Cardiac muscle cell (in vitro differentiated cells and primary cell): ENCODE measurements at regions not wholly inside any gene's neighbourhood (a gene's known extent, or its start where the extent isn't known, plus 50 kb on each side); places are given as distances from the start of the nearest gene placed in this dataset.

ENCODE experiments used
- DNase-seq, 2 donors: peaks; one replicate each; pipeline versions ENCODE4 v3.0.0 to v3.0.0-alpha.2; 2010 to 2017; ENCODE audit warnings: low read depth in 1 of 2, low spot score in 1 of 2
- H3K27ac ChIP-seq: fragments of 200-600 bp; sonication (generic); 2 replicates; pipeline ENCODE4 v1.5.1; 2016
- H3K27me3 ChIP-seq: fragments of 200-600 bp; sonication (generic); 2 replicates; pipeline ENCODE4 v1.6.0; 2016; ENCODE audit warnings: control low read depth
- H3K36me3 ChIP-seq: fragments of 200-600 bp; sonication (generic); 2 replicates; pipeline ENCODE4 v1.5.1; 2016; ENCODE audit warnings: control low read depth
- H3K4me1 ChIP-seq: fragments of 200-600 bp; sonication (generic); 2 replicates; pipeline ENCODE4 v1.8.1; 2017; ENCODE audit warnings: low read depth, mild to moderate bottlenecking, mixed run types
- H3K4me3 ChIP-seq: fragments of 200-600 bp; sonication (generic); 2 replicates; pipeline ENCODE4 v1.5.1; 2016; ENCODE audit warnings: mild to moderate bottlenecking
- H3K9me3 ChIP-seq: fragments of 200-600 bp; sonication (generic); 2 replicates; pipeline ENCODE4 v1.5.1; 2017; ENCODE audit warnings: low read depth, mild to moderate bottlenecking, control low read depth
- TF ChIP-seq, protein P1 (sequence below): IDR thresholded peaks from 2 replicates; pipeline ENCODE4 v1.5.1; 2012; ENCODE audit warnings: low read depth, mild to moderate bottlenecking, low read length

DNA sequence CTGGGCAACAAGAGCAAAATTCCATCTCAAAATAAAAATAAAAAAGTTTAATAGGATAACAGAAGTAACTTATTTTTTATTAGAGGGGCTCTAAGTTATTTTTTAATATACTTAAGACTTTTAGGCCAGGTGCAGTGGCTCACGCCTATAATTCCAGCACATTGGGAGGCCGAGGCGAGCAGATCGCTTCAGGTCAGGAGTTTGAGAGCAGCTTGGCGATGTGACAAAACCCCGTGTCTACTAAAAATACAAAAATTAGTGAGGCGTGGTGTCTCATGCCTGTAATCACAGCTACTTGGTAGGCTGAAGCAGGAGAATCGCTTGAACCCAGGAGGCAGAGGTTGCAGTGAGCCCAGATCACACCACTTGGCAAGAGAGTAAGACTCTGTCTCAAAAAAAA, 180.5 kb upstream of the NR5A2 start:
- TF ChIP-seq, protein P1, sequence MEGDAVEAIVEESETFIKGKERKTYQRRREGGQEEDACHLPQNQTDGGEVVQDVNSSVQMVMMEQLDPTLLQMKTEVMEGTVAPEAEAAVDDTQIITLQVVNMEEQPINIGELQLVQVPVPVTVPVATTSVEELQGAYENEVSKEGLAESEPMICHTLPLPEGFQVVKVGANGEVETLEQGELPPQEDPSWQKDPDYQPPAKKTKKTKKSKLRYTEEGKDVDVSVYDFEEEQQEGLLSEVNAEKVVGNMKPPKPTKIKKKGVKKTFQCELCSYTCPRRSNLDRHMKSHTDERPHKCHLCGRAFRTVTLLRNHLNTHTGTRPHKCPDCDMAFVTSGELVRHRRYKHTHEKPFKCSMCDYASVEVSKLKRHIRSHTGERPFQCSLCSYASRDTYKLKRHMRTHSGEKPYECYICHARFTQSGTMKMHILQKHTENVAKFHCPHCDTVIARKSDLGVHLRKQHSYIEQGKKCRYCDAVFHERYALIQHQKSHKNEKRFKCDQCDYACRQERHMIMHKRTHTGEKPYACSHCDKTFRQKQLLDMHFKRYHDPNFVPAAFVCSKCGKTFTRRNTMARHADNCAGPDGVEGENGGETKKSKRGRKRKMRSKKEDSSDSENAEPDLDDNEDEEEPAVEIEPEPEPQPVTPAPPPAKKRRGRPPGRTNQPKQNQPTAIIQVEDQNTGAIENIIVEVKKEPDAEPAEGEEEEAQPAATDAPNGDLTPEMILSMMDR, result no peak
- Histone ChIP-seq H3K9me3 (no peaks in the 10 kb centered on the region), H3K4me1 (no peaks in the 10 kb centered on the region), H3K4me3 (no peak overlapping the region), H3K27me3 (no peaks in the 10 kb centered on the region), H3K27ac (no peak overlapping the region), H3K36me3 (no peaks in the 10 kb centered on the region)
- no peak for DNase-seq

DNA sequence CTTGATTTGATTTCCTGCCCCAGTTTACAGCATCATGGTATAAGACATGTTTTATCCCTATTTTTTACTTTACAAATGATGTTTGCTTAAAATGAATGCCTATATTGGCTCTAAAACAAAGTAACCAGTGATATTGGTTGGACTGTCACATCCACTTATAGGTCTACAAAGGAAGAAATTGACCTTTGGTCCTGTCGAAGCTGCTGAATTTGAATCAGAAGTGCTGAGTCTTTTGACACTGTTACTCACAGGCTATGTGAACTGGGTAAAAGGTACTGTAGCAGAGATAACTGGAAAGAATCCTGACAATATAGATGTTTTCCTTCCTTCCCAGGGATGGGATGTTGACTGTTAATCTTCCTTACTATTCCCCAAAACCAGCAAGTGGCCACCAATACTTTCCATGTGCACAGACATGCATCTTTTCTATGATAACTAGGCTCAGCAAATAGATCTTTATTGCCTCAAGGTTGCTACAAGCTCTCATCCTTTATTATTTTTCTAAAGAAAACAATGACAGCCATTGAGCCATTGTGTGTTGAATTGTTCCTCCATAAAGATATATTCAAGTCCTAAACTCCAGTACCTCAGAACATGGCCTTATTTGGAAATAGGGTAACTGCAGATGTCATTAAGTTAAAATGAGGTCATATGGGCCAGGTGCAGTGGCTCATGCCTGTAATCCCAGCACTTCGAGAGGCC, 175.9 kb upstream of the NR5A2 start:
- Histone ChIP-seq H3K4me1 (no peaks in the 10 kb centered on the region), H3K36me3 (no peaks in the 10 kb centered on the region), H3K4me3 (no peak overlapping the region), H3K27ac (no peak overlapping the region), H3K9me3 (no peaks in the 10 kb centered on the region), H3K27me3 (no peaks in the 10 kb centered on the region)
- TF ChIP-seq, protein P1, result no peak
- no peak for DNase-seq

DNA sequence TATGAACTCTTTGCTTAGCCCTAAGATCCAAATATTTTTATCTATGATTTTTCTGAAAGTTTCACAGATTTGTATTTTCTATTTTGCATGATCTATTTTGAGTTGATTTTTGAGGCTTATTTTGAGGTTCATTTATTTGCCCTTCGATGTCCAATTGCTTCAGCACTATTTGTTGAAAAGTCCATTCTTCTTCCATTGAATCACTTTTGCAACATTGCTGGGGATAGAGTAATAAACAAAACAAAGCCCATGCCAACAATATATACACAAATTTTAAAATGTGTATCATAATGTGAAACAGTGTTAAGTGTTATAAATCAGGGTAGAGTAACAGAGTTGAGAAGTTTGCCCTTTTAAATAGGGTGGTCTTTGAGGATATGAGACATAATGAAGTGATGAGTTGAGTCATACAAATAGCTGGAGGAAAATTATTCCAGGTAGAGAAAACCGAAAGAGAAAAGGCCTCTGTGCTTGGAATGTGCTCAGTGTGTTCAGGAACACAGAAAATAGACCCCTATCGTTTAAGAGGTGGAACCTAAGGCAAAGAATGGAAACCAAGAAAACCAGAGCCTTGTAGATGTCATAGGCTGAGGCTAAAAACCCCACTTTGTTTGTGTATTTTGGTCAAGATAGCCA, 172.7 kb upstream of the NR5A2 start:
- DNase-seq, result no peak
- no peak overlapping the region for H3K27ac ChIP-seq
- no peak overlapping the region for H3K4me3 ChIP-seq

DNA sequence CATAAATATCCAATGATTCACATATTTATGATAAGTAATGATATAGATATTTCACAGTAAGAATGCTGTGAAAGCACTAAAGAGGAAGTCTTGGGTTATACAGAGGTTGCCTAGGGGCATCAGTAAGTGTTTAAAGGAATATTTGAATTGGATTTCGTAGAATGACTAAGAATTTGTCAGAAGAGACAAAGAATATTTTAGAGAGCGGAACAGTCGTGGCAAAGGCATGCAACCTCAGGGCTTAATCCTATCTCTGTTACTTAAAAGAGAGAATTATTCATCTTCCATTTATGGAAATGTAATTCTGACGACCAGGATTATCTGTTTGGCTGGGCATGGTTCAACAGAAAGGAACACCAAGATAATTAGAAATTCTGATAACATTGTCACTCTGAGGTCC, 171.9 kb upstream of the NR5A2 start:
- Histone ChIP-seq H3K36me3 (no peaks in the 10 kb centered on the region), H3K27me3 (no peaks in the 10 kb centered on the region), H3K27ac (no peak overlapping the region), H3K9me3 (no peaks in the 10 kb centered on the region), H3K4me1 (no peaks in the 10 kb centered on the region), H3K4me3 (no peak overlapping the region)
- DNase-seq, result peak in 1 of 2 donors; percentile 35
- TF ChIP-seq, protein P1, result no peak

More for the DNA sequence above, 172.7 kb upstream of the NR5A2 start:
- no peaks in the 10 kb centered on the region for H3K9me3 ChIP-seq
- H3K27me3 ChIP-seq, result no peaks in the 10 kb centered on the region
- TF ChIP-seq, protein P1, result no peak
- no peaks in the 10 kb centered on the region for H3K36me3 ChIP-seq
- no peaks in the 10 kb centered on the region for H3K4me1 ChIP-seq

DNA sequence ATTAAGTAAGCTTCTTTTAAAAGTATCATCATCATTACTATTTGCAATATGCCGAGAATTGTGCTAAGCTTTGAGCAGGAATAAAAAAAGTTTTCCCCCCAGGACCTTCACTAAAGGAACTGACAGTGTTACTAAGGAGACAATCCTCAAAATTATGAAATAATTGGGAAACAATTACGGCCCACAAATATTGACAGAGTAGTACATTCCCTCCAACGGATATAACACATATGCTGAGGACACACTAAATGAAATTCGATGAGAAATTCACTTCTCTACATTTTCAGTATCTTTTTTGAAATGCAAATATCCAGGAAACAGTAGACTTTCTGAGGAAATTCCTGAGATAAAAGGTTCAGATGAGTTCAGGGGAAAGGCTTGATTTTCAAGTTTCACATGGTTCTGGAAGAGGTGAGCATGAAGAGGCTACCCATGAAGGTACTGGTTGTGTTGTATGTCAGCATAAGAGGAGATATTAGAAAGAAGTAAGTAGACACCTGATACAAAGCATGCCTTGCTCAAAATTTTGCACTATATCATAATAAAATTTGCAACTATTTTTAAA, 171.2 kb upstream of the NR5A2 start:
- Histone ChIP-seq H3K27me3 (no peaks in the 10 kb centered on the region), H3K27ac (no peak overlapping the region), H3K4me3 (no peak overlapping the region), H3K36me3 (no peaks in the 10 kb centered on the region), H3K4me1 (no peaks in the 10 kb centered on the region), H3K9me3 (no peaks in the 10 kb centered on the region)
- TF ChIP-seq, protein P1, result no peak
- no peak for DNase-seq
